H1 (cell line): ENCODE measurements at regions not wholly inside any gene's neighbourhood (a gene's known extent, or its start where the extent isn't known, plus 50 kb on each side); places are given as distances from the start of the nearest gene placed in this dataset.

Experiments
- CTCF ChIA-PET: fragments of 300-600 bp; sonication (Branson Sonifier 250); formaldehyde crosslinking; loops from one replicate; lab custom pipeline; 2021; ENCODE audit not compliant: partially characterized antibody; lab: Charles Lee
- POLR2A ChIA-PET: fragments of 300-600 bp; sonication (Branson Sonifier 250); formaldehyde crosslinking; loops from one replicate; lab custom pipeline; 2021; ENCODE audit warnings: inconsistent platforms; ENCODE audit not compliant: partially characterized antibody; lab: Charles Lee
- DNase-seq, 2 experiments: peaks; one replicate each; pipeline versions ENCODE4 v3.0.0 to v3.0.0-alpha.2; 2010 to 2022; ENCODE audit warnings: low spot score in 2 of 2, low read depth in 1 of 2, mixed read lengths in 1 of 2
- FAIRE-seq: peaks from 2 replicates; lab custom pipeline; 2011; peaks lifted over from hg19 to GRCh38; lab: Jason Lieb, UNC
- H2AFZ ChIP-seq: 2 replicates; pipeline ENCODE4 v1.8.1; 2012; ENCODE audit warnings: low read length, inconsistent platforms
- H2AK5ac ChIP-seq: 2 replicates; pipeline ENCODE4 v1.6.1; 2013; ENCODE audit warnings: low read depth, low read length
- H2BK120ac ChIP-seq: replicated peaks from 2 replicates; pipeline ENCODE3; 2013; ENCODE audit warnings: low read depth, low read length, inconsistent platforms
- H2BK12ac ChIP-seq: 2 replicates; pipeline ENCODE4 v1.6.1; 2013; ENCODE audit warnings: low read depth, low read length
- H2BK15ac ChIP-seq: 2 replicates; pipeline ENCODE4 v1.6.1; 2013; ENCODE audit warnings: low read length
- H2BK20ac ChIP-seq: 2 replicates; pipeline ENCODE4 v1.6.1; 2013; ENCODE audit warnings: low read length
- H2BK5ac ChIP-seq: 2 replicates; pipeline ENCODE4 v1.6.1; 2013; ENCODE audit warnings: low read depth, low read length
- H3K14ac ChIP-seq: 2 replicates; pipeline ENCODE4 v1.6.1; 2013; ENCODE audit warnings: inconsistent platforms; ENCODE audit not compliant: insufficient read length
- H3K18ac ChIP-seq: 2 replicates; pipeline ENCODE4 v1.6.1; 2013; ENCODE audit warnings: low read length; ENCODE audit errors: extremely low read depth
- H3K23ac ChIP-seq: 2 replicates; pipeline ENCODE4 v1.6.1; 2013; ENCODE audit warnings: inconsistent platforms; ENCODE audit not compliant: insufficient read length
- H3K23me2 ChIP-seq: 2 replicates; pipeline ENCODE4 v1.6.1; 2013; ENCODE audit warnings: low read depth, low read length
- H3K27ac ChIP-seq: 2 replicates; pipeline ENCODE4 v1.6.1; 2011; ENCODE audit warnings: low read depth, low read length, inconsistent platforms
- H3K27me3 ChIP-seq, 4 experiments: replicated peaks in 1 of 4; 1 replicate in 1 of 4; 2 replicates in 3 of 4; pipeline versions ENCODE4 v1.6.1 to v1.8.1; 2011 to 2013; ENCODE audit warnings: low read length in 3 of 4, mild to moderate bottlenecking in 3 of 4, inconsistent platforms in 2 of 4, mixed read lengths in 2 of 4, moderate library complexity in 1 of 4; ENCODE audit not compliant: control insufficient read depth in 3 of 4, insufficient read depth in 3 of 4; ENCODE audit errors: extremely low read depth in 1 of 4
- H3K36me3 ChIP-seq, 4 experiments: 2 replicates each; pipeline versions ENCODE4 v1.6.1 to v1.8.1; 2011 to 2013; ENCODE audit warnings: mild to moderate bottlenecking in 4 of 4, low read length in 3 of 4, moderate library complexity in 2 of 4, control low read depth in 1 of 4, inconsistent platforms in 1 of 4; ENCODE audit not compliant: insufficient read depth in 4 of 4, control insufficient read depth in 2 of 4
- H3K4ac ChIP-seq: replicated peaks from 2 replicates; pipeline ENCODE3; 2013; ENCODE audit warnings: low read length, low read depth, mixed read lengths, inconsistent platforms; ENCODE audit not compliant: insufficient read length
- H3K4me1 ChIP-seq, 4 experiments: replicated peaks in 1 of 4; 1 replicate in 1 of 4; 2 replicates in 3 of 4; pipeline versions ENCODE4 v1.6.1 to v1.8.1; 2011 to 2013; ENCODE audit warnings: low read length in 3 of 4, inconsistent platforms in 2 of 4, mixed read lengths in 1 of 4; ENCODE audit not compliant: insufficient read depth in 4 of 4, control insufficient read depth in 3 of 4
- H3K4me2 ChIP-seq, 2 experiments: 2 replicates each; pipeline versions ENCODE4 v1.6.1 to v1.8.1; 2011 to 2013; ENCODE audit warnings: low read depth in 2 of 2, low read length in 2 of 2, control low read depth in 1 of 2, inconsistent platforms in 1 of 2, mild to moderate bottlenecking in 1 of 2; ENCODE audit not compliant: insufficient read depth in 1 of 2
- H3K4me3 ChIP-seq, 4 experiments: fragments of 200-600, 300-600 bp in 1 of 4; sonication (generic), shearing (Covaris generic), sonication (Bioruptor Twin) in 1 of 4; 2 replicates each; pipeline versions ENCODE4 v1.5.1 to v1.8.1; 2011 to 2016; ENCODE audit warnings: low read length in 4 of 4, low read depth in 3 of 4, control low read depth in 2 of 4, inconsistent platforms in 2 of 4, mild to moderate bottlenecking in 2 of 4, mixed read lengths in 1 of 4, moderate library complexity in 1 of 4; ENCODE audit not compliant: insufficient read depth in 2 of 4; ENCODE audit errors: extremely low read depth in 1 of 4
- H3K56ac ChIP-seq: replicated peaks from 2 replicates; pipeline ENCODE3; 2013; ENCODE audit warnings: low read depth, mild to moderate bottlenecking, mixed read lengths, low read length, inconsistent platforms; ENCODE audit not compliant: insufficient read length
- H3K79me1 ChIP-seq: 2 replicates; pipeline ENCODE4 v1.6.1; 2013; ENCODE audit warnings: low read depth, low read length, control low read depth
- H3K79me2 ChIP-seq, 2 experiments: 2 replicates each; pipeline versions ENCODE4 v1.6.1 to v1.8.1; 2012 to 2013; ENCODE audit warnings: low read length in 2 of 2, mild to moderate bottlenecking in 2 of 2, inconsistent platforms in 1 of 2; ENCODE audit not compliant: insufficient read depth in 2 of 2, control insufficient read depth in 1 of 2
- H3K9ac ChIP-seq, 4 experiments: replicated peaks in 1 of 4; 1 replicate in 1 of 4; 2 replicates in 3 of 4; pipeline versions ENCODE4 v1.6.1 to v1.8.1; 2011 to 2013; ENCODE audit warnings: low read depth in 3 of 4, low read length in 3 of 4, control low read depth in 2 of 4, mild to moderate bottlenecking in 2 of 4, moderate library complexity in 2 of 4, inconsistent platforms in 1 of 4; ENCODE audit errors: extremely low read depth in 1 of 4
- H3K9me3 ChIP-seq, 2 experiments: 2 replicates each; pipeline versions ENCODE4 v1.6.1 to v1.8.1; 2012 to 2013; ENCODE audit warnings: mild to moderate bottlenecking in 2 of 2, moderate library complexity in 2 of 2, control low read depth in 1 of 2, inconsistent platforms in 1 of 2, low read depth in 1 of 2, low read length in 1 of 2, mixed read lengths in 1 of 2; ENCODE audit not compliant: insufficient read depth in 2 of 2
- H4K20me1 ChIP-seq, 2 experiments: replicated peaks in 1 of 2; 2 replicates each; pipeline versions ENCODE3 to v1.8.1; 2011 to 2013; ENCODE audit warnings: inconsistent platforms in 2 of 2, low read length in 2 of 2, mild to moderate bottlenecking in 1 of 2; ENCODE audit not compliant: insufficient read depth in 2 of 2, control insufficient read depth in 1 of 2
- H4K5ac ChIP-seq: 2 replicates; pipeline ENCODE4 v1.6.1; 2013; ENCODE audit warnings: low read length, low read depth, mixed read lengths, inconsistent platforms; ENCODE audit not compliant: insufficient read length
- H4K8ac ChIP-seq: 2 replicates; pipeline ENCODE4 v1.8.0; 2013; ENCODE audit warnings: mild to moderate bottlenecking, moderate library complexity, low read length, inconsistent platforms; ENCODE audit not compliant: insufficient read depth; ENCODE audit errors: extremely low read depth
- H4K91ac ChIP-seq: replicated peaks from 2 replicates; pipeline ENCODE3; 2013; ENCODE audit warnings: low read length, mixed read lengths, inconsistent platforms; ENCODE audit not compliant: insufficient read length
- ATF2 ChIP-seq: IDR thresholded peaks from 2 replicates; pipeline ENCODE4 v1.6.1; 2012; ENCODE audit warnings: low read length, inconsistent platforms
- JUN ChIP-seq: IDR thresholded peaks from 2 replicates; pipeline ENCODE4 v1.6.1; 2011; ENCODE audit warnings: low read depth, mild to moderate bottlenecking, improper control_type of control experiment, low read length
- RXRA ChIP-seq: IDR thresholded peaks from 2 replicates; pipeline ENCODE4 v1.6.1; 2011; ENCODE audit warnings: low read depth, mild to moderate bottlenecking, low read length, moderate library complexity; ENCODE audit not compliant: insufficient read depth
- SRF ChIP-seq: IDR thresholded peaks from 2 replicates; pipeline ENCODE4 v1.6.1; 2011; ENCODE audit warnings: mild to moderate bottlenecking, low read depth, low read length, moderate library complexity
- WGBS, 2 experiments: shearing (Covaris generic) in 1 of 2; methylation state at CpG; one replicate each; pipeline versions ENCODE4 v1.1.6 to v1.1.7; 2013 to 2015; ENCODE audit warnings: low lambda C conversion rate in 2 of 2, mixed read lengths in 2 of 2, inconsistent platforms in 1 of 2, low coverage in 1 of 2, missing lambda C conversion rate in 1 of 2; ENCODE audit not compliant: insufficient replicate concordance in 2 of 2, insufficient coverage in 1 of 2, insufficient read length in 1 of 2; ENCODE audit errors: extremely low coverage in 1 of 2, missing lambda C conversion rate in 1 of 2; 5-methylcytosine and 5-hydroxymethylcytosine counted together

GRCh38 chr11:26830218-26830617 lies 108.4 kb upstream of the SLC5A12 start:
- Histone ChIP-seq H3K56ac (no peak overlapping the region), H3K4me2 (no peak overlapping the region), H3K4me3 (no peak overlapping the region), H3K9me3 (no peaks in the 10 kb centered on the region), H4K91ac (no peak overlapping the region), H3K23me2 (no peaks in the 10 kb centered on the region; the same call in 1 of the 2 replicates), H2BK5ac (no peak overlapping the region), H2BK120ac (no peak overlapping the region), H3K14ac (no peak overlapping the region), H3K18ac (no peak overlapping the region), H2BK20ac (no peak overlapping the region), H3K27me3 (no peaks in the 10 kb centered on the region), H3K4me1 (no peaks in the 10 kb centered on the region), H3K27ac (no peak overlapping the region), H2BK12ac (no peak overlapping the region), H3K9ac (no peak overlapping the region), H4K20me1 (no peaks in the 10 kb centered on the region), H3K4ac (no peak overlapping the region), H3K36me3 (no peaks in the 10 kb centered on the region), H2BK15ac (no peak overlapping the region), H3K23ac (no peak overlapping the region), H2AK5ac (no peak overlapping the region), H4K8ac (no peak overlapping the region), H3K79me2 (no peaks in the 10 kb centered on the region), H2AFZ (no peak overlapping the region), H3K79me1 (no peaks in the 10 kb centered on the region), H4K5ac (no peak overlapping the region)
- CTCF ChIA-PET = interaction anchor here (0.6 to 0.9 kb wide), 5 partner anchors 31 to 1059 kb away, joined by 3 to 5 read pairs (median 3); no protein-coding TSS in a partner anchor
- POLR2A ChIA-PET = no interaction called here
- TF ChIP-seq RXRA (no peak), SRF (no peak), JUN (no peak), ATF2 (no peak)
- no peak for FAIRE-seq
- no peak for DNase-seq
- 82% methylated on average over 1 of the region's 1 CpG; no CpG with 5 or more reads in 1 of the 2 experiments for WGBS, 2 experiments
